HEK293T (cell line): ENCODE measurements at regions not wholly inside any gene's neighbourhood (a gene's known extent, or its start where the extent isn't known, plus 50 kb on each side); places are given as distances from the start of the nearest gene placed in this dataset.

Source experiments
- BHLHE40 ChIP-seq: fragments of 450-650 bp; IDR thresholded peaks from 2 replicates; pipeline ENCODE4 v1.6.1; 2016; ENCODE audit warnings: mild to moderate bottlenecking, moderate library complexity, borderline replicate concordance
- ELF4 ChIP-seq: fragments of 450-650 bp; IDR thresholded peaks from 2 replicates; pipeline ENCODE4 v1.6.1; 2017; ENCODE audit warnings: antibody characterized with exemption
- FOXA1 ChIP-seq: fragments of 450-650 bp; IDR thresholded peaks from 2 replicates; pipeline ENCODE4 v1.6.1; 2016; ENCODE audit warnings: mild to moderate bottlenecking
- FOXK2 ChIP-seq: fragments of 450-650 bp; IDR thresholded peaks from 2 replicates; pipeline ENCODE4 v1.6.1; 2016; ENCODE audit warnings: mild to moderate bottlenecking
- FOXM1 ChIP-seq: fragments of 450-650 bp; IDR thresholded peaks from 2 replicates; pipeline ENCODE4 v1.6.1; 2017; ENCODE audit warnings: mild to moderate bottlenecking, borderline replicate concordance
- HDGF ChIP-seq: fragments of 450-650 bp; IDR thresholded peaks from 2 replicates; pipeline ENCODE4 v1.6.1; 2017; ENCODE audit warnings: antibody characterized with exemption, borderline replicate concordance
- LEF1 ChIP-seq: fragments of 450-650 bp; IDR thresholded peaks from 2 replicates; pipeline ENCODE4 v1.6.1; 2017; ENCODE audit warnings: mild to moderate bottlenecking, borderline replicate concordance
- PKNOX1 ChIP-seq: fragments of 450-650 bp; IDR thresholded peaks from 2 replicates; pipeline ENCODE4 v1.6.1; 2016
- SP1 ChIP-seq: fragments of 450-650 bp; IDR thresholded peaks from 2 replicates; pipeline ENCODE4 v1.6.1; 2017
- SUZ12 ChIP-seq: fragments of 450-650 bp; IDR thresholded peaks from 2 replicates; pipeline ENCODE4 v1.6.1; 2016; ENCODE audit warnings: mild to moderate bottlenecking
- TARDBP ChIP-seq: fragments of 450-650 bp; IDR thresholded peaks from 2 replicates; pipeline ENCODE4 v1.6.1; 2016
- ZNF384 ChIP-seq: fragments of 450-650 bp; IDR thresholded peaks from 2 replicates; pipeline ENCODE4 v1.6.1; 2016

GRCh38 chr3:70857916-70858315 is 545.5 kb upstream of the MDFIC2 start:
- TF ChIP-seq FOXK2: no peak
- TF ChIP-seq FOXM1: no peak
- no peak for TF ChIP-seq FOXA1
- TF ChIP-seq LEF1: no peak
- no peak for TF ChIP-seq ZNF384
- no peak for TF ChIP-seq SP1
- no peak for TF ChIP-seq HDGF
- no peak for TF ChIP-seq ELF4
- TF ChIP-seq TARDBP: no peak
- no peak for TF ChIP-seq PKNOX1
- TF ChIP-seq BHLHE40: no peak
- no peak for TF ChIP-seq SUZ12
